GM13977 (cell line): ENCODE measurements at regions not wholly inside any gene's neighbourhood (a gene's known extent, or its start where the extent isn't known, plus 50 kb on each side); places are given as distances from the start of the nearest gene placed in this dataset.

ENCODE experiments used
- DNase-seq: peaks from one replicate; pipeline ENCODE4 v3.0.0; 2012; ENCODE audit warnings: low spot score
- in situ Hi-C: fragments of 300-500 bp; cut with MboI; formaldehyde crosslinking; loops from one replicate; pipeline ENCODE4 v1.12.0; 2022; ENCODE audit warnings: low sequenced_read_pairs, low pct_unique_long_range_greater_than_20kb, mixed read lengths, inconsistent platforms; ENCODE audit not compliant: unreplicated experiment
- TF ChIP-seq, protein P1 (sequence below): IDR thresholded peaks from 2 replicates; pipeline ENCODE4 v1.5.1; 2012; ENCODE audit warnings: mild to moderate bottlenecking, control low read depth; ENCODE audit not compliant: insufficient read depth; ENCODE audit errors: extremely low read depth, missing control alignments

DNA sequence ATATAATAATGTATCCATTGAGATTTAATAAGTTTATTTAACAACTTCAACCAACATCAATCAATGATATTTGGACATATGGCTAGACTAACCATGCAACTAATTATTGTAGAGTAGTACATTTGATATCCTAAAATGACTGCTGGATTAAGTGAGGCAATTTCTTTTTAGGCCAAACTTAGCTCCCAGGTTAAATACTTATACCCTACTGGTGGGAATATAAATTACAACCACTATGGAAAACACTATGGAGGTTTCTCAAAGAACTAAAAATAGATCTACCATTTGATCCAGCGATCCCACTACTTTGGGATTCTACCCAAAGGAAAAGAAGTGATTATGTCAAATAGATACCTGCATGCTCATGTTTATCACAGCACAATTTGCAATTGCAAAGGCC lies 345.8 kb downstream of the RBM26 start:
- TF ChIP-seq, protein P1, sequence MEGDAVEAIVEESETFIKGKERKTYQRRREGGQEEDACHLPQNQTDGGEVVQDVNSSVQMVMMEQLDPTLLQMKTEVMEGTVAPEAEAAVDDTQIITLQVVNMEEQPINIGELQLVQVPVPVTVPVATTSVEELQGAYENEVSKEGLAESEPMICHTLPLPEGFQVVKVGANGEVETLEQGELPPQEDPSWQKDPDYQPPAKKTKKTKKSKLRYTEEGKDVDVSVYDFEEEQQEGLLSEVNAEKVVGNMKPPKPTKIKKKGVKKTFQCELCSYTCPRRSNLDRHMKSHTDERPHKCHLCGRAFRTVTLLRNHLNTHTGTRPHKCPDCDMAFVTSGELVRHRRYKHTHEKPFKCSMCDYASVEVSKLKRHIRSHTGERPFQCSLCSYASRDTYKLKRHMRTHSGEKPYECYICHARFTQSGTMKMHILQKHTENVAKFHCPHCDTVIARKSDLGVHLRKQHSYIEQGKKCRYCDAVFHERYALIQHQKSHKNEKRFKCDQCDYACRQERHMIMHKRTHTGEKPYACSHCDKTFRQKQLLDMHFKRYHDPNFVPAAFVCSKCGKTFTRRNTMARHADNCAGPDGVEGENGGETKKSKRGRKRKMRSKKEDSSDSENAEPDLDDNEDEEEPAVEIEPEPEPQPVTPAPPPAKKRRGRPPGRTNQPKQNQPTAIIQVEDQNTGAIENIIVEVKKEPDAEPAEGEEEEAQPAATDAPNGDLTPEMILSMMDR, result no peak
- in situ Hi-C loops, result no loop called here
- no peak for DNase-seq

DNA sequence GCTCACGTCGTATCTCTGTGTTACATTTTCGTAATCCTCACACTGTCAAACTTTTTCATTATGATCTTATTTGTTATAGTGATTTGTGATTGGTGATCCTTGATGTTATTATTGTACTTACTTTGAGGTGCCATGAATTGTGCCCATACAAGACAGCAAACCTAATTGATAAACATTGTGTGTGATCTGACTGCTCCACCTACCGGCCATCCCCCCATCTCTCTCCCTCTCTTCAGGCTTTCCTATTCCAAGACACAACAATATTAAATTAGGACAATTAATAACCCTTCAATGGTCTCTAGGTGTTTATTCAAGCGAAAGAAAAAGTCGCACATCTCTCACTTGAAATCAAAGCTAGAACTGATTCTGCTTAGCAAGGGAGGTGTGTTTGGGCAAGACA lies 349.3 kb downstream of the RBM26 start:
- DNase-seq, result no peak
- TF ChIP-seq, protein P1, result no peak
- in situ Hi-C loops, result no loop called here

DNA sequence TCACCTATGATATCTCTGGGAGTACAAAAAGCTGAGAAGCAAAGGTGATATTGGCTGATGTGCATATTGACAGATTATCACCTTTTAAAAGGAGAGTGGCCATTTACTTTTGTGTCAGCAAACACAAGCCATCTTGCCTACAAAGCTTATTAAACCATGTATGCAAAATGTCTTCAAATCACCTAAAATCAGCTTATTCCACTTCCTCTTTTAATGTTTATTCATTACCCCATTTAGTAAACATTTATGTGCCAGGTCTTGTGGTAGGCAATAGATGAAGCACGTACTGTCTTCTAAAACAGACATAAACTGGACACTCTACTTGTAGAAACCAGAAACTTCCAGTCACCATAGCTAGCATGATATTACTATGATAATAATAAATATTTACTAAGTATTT lies 354.6 kb downstream of the RBM26 start:
- no peak for DNase-seq
- TF ChIP-seq, protein P1, result no peak
- in situ Hi-C loops, result no loop called here

DNA sequence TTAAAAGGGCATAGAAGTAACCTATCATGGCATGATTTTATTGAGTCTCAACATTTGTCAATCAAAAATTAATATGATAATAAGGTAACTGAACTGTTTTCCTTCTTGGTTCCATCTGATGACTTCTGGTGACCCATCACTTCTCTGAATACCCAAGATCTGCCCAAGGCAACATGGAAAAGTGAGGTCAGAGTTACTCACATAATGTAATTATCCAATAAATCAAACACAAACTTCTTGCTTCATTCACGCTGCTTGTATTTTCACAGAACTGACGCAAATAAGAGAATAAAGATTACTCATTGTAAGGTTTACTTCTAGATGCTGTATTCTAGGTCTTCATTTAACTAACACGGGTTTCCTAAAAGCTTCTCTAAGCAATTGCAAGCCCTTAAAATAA lies 361.6 kb downstream of the RBM26 start:
- no peak for DNase-seq
- TF ChIP-seq, protein P1, result no peak
- in situ Hi-C loops, result no loop called here

DNA sequence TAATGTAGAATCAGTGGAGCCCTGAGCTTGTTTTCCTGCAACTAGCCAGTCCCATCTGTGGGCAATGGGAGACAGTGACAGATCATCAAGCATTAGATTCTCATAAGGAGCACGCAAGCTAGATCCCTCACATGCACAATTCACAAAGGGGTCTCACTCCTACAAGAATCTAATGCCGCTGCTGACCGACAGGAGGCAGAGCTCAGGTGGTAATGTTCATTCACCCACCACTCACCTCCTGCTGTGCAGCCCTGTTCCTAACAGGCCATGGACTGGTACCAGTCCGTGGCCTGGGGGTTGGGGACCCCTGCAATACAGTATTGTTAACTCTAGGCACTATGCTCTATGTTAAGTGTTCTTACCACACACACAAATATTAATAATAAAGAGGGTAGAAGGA lies 362.8 kb downstream of the RBM26 start:
- no peak for DNase-seq
- TF ChIP-seq, protein P1, result no peak
- in situ Hi-C loops, result no loop called here

DNA sequence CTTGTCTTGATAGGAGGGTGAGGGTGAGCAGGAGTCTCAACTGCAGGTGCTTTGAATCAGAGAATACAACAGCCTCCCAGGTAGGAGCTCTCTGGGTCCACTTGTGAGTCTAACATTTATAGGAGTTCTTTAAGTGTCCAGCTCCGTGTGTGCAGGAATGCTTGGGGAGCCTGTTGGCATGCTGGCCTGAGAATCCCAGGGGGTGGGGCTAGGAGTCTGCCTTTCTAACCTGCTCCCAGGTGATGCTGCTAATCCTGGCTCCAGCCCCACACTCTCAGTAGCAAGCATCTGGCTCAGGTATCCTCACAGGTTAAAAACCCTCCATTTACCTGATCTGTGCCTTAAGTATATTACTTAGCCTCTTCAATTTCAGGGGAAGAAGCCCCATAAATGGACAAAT lies 368.9 kb downstream of the RBM26 start:
- TF ChIP-seq, protein P1, result no peak
- no peak for DNase-seq
- in situ Hi-C loops, result no loop called here

DNA sequence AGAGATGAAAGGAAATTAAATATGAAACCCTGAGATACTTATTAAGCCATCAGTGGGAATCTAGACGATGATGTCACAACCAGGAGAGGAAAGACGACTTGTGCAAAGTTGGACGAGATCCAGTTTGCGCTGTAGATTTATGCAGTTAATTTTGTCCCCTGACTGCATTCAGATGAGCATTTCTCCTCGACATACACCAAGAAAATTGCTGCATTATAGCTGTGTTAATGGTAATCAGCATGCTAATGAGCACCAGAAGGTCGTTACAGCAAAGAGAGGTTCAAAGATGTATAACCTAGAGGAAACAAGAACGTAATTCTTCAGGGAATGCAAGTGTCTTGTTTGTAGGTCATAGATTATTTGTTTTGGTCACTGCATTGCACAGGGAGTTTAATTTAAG lies 371.7 kb downstream of the RBM26 start:
- no peak for DNase-seq
- in situ Hi-C loops, result no loop called here
- TF ChIP-seq, protein P1, result no peak
